HepG2 (cell line): ENCODE measurements at regions not wholly inside any gene's neighbourhood (a gene's known extent, or its start where the extent isn't known, plus 50 kb on each side); places are given as distances from the start of the nearest gene placed in this dataset.

Experiments
- ATAC-seq: fragments of 200-7000 bp; cut with Tn5 transposase; 3 replicates; pipeline ENCODE4 v1.9.1; 2020; ENCODE audit warnings: mild to moderate bottlenecking, moderate library complexity
- BruUV-seq: library from RNA; stranded (reverse); fragments of 400-500 nt; replicated peaks from 2 replicates; lab custom pipeline; 2021; lab: Mats Ljungman, UMichigan
- CTCF ChIA-PET: fragments of 300-600 bp; formaldehyde crosslinking; extraction: SDS; loops from one replicate; lab custom pipeline; 2021; ENCODE audit warnings: low total read pairs, inconsistent platforms, low intra/inter-chr PET ratio; lab: Yijun Ruan, JAX
- POLR2A ChIA-PET: fragments of 350-600 bp; sonication (Branson Sonifier 250); formaldehyde crosslinking; loops from one replicate; lab custom pipeline; 2020; ENCODE audit warnings: antibody characterized with exemption, inconsistent platforms; lab: Yijun Ruan, JAX
- DNase-seq: peaks from one replicate; pipeline ENCODE4 v3.0.0-alpha.2; 2015; ENCODE audit warnings: low spot score
- FAIRE-seq: peaks from 3 replicates; lab custom pipeline; 2011; peaks lifted over from hg19 to GRCh38; lab: Jason Lieb, UNC
- H2AFZ ChIP-seq: one replicate; pipeline ENCODE4 v1.6.1; 2011; ENCODE audit warnings: low read length, inconsistent platforms
- H3K27ac ChIP-seq: fragments of 300-600 bp; 3 replicates; pipeline ENCODE4 v1.8.0; 2011; ENCODE audit warnings: mixed run types, mild to moderate bottlenecking, mixed read lengths, low read length, inconsistent platforms; ENCODE audit not compliant: insufficient read depth; ENCODE audit errors: extremely low read length
- H3K27me3 ChIP-seq, 2 experiments: fragments of 200-600 bp in 1 of 2; 2 replicates in 1 of 2; 3 replicates in 1 of 2; pipeline versions ENCODE4 v1.6.0 to v1.8.0; 2011; ENCODE audit warnings: low read length in 2 of 2, mild to moderate bottlenecking in 2 of 2, moderate library complexity in 2 of 2, inconsistent platforms in 1 of 2; ENCODE audit not compliant: insufficient read depth in 2 of 2, control insufficient read depth in 1 of 2
- H3K36me3 ChIP-seq, 2 experiments: fragments of 200-600 bp in 1 of 2; replicated peaks in 1 of 2; 2 replicates in 1 of 2; 3 replicates in 1 of 2; pipeline versions ENCODE4 v1.5.1 to v1.8.0; 2011; ENCODE audit warnings: low read length in 2 of 2, inconsistent platforms in 1 of 2; ENCODE audit not compliant: insufficient read depth in 2 of 2, control insufficient read depth in 1 of 2
- H3K4me1 ChIP-seq: 2 replicates; pipeline ENCODE4 v1.5.1; 2012; ENCODE audit warnings: low read length, inconsistent platforms; ENCODE audit not compliant: insufficient read depth
- H3K4me2 ChIP-seq: 2 replicates; pipeline ENCODE4 v1.6.0; 2011; ENCODE audit warnings: low read depth, low read length, inconsistent platforms
- H3K4me3 ChIP-seq, 3 experiments: fragments of 200-600 bp in 1 of 3; sonication (generic), shearing (Covaris generic) in 1 of 3; replicated peaks in 1 of 3; 2 replicates each; pipeline ENCODE4 v1.5.1; 2011 to 2016; ENCODE audit warnings: low read length in 3 of 3, inconsistent platforms in 2 of 3, low read depth in 2 of 3, mild to moderate bottlenecking in 2 of 3, control low read depth in 1 of 3, mixed read lengths in 1 of 3; ENCODE audit not compliant: insufficient read depth in 1 of 3
- H3K79me2 ChIP-seq: one replicate; pipeline ENCODE4 v1.6.1; 2011; ENCODE audit warnings: low read length, inconsistent platforms; ENCODE audit not compliant: insufficient read depth
- H3K9ac ChIP-seq: 2 replicates; pipeline ENCODE4 v1.6.0; 2011; ENCODE audit warnings: mild to moderate bottlenecking, low read depth, low read length, inconsistent platforms; ENCODE audit not compliant: insufficient read depth
- H3K9me3 ChIP-seq: 2 replicates; pipeline ENCODE4 v1.5.1; 2012; ENCODE audit warnings: mild to moderate bottlenecking, low read length
- H4K20me1 ChIP-seq: 2 replicates; pipeline ENCODE4 v1.6.0; 2011; ENCODE audit warnings: inconsistent platforms, mild to moderate bottlenecking, low read length, moderate library complexity; ENCODE audit not compliant: insufficient read depth
- BRCA1 ChIP-seq: sonication (generic); formaldehyde crosslinking; IDR thresholded peaks from 2 replicates; pipeline ENCODE4 v1.4.0; 2020; ENCODE audit warnings: missing genetic modification reagents
- FOSL2 ChIP-seq: sonication (generic); formaldehyde crosslinking; IDR thresholded peaks from 2 replicates; pipeline ENCODE4 v1.4.0; 2020; ENCODE audit warnings: missing genetic modification reagents
- GPN1 ChIP-seq: sonication (generic); formaldehyde crosslinking; IDR thresholded peaks from 2 replicates; pipeline ENCODE4 v1.5.1; 2020; ENCODE audit warnings: missing genetic modification reagents, borderline replicate concordance
- HNF1B ChIP-seq: sonication (generic); formaldehyde crosslinking; IDR thresholded peaks from 2 replicates; pipeline ENCODE4 v1.5.1; 2020; ENCODE audit warnings: mild to moderate bottlenecking, moderate library complexity, missing genetic modification reagents
- IRF2 ChIP-seq: IDR thresholded peaks from 2 replicates; pipeline ENCODE4 v1.6.1; 2018; ENCODE audit warnings: missing genetic modification reagents, missing compliant biosample characterization
- KDM3A ChIP-seq: IDR thresholded peaks from 2 replicates; pipeline ENCODE4 v1.6.1; 2018; ENCODE audit warnings: low read depth, missing compliant biosample characterization
- MNT ChIP-seq: fragments of 450-650 bp; IDR thresholded peaks from 2 replicates; pipeline ENCODE4 v1.6.1; 2016
- NFYC ChIP-seq: IDR thresholded peaks from 2 replicates; pipeline ENCODE4 v1.6.1; 2016; ENCODE audit warnings: missing genetic modification reagents, missing compliant biosample characterization
- TCF12 ChIP-seq, 2 experiments: fragments of 450-650 bp in 1 of 2; sonication (generic) in 1 of 2; formaldehyde crosslinking in 1 of 2; IDR thresholded peaks; 2 replicates each; pipeline versions ENCODE4 v1.6.1 to v1.8.0; 2017 to 2022; ENCODE audit warnings: antibody characterized with exemption in 1 of 2, mild to moderate bottlenecking in 1 of 2, missing genetic modification reagents in 1 of 2, moderate library complexity in 1 of 2
- TFAP4 ChIP-seq: sonication (generic); IDR thresholded peaks from 2 replicates; pipeline ENCODE4 v1.6.1; 2016; ENCODE audit warnings: low read depth, borderline replicate concordance
- TRIM24 ChIP-seq: sonication (generic); formaldehyde crosslinking; IDR thresholded peaks from 2 replicates; pipeline ENCODE4 v1.8.0; 2022; ENCODE audit warnings: mild to moderate bottlenecking, missing genetic modification reagents
- ZBTB37 ChIP-seq: sonication (generic); formaldehyde crosslinking; IDR thresholded peaks from 2 replicates; pipeline ENCODE4 v1.4.0; 2020; ENCODE audit warnings: mild to moderate bottlenecking, missing genetic modification reagents
- ZNF10 ChIP-seq: sonication (generic); formaldehyde crosslinking; IDR thresholded peaks from 2 replicates; pipeline ENCODE4 v1.4.0; 2020; ENCODE audit warnings: mild to moderate bottlenecking, low read depth, missing genetic modification reagents, borderline replicate concordance
- ZNF160 ChIP-seq: sonication (generic); formaldehyde crosslinking; IDR thresholded peaks from 2 replicates; pipeline ENCODE4 v1.8.0; 2022; ENCODE audit warnings: mild to moderate bottlenecking, inconsistent platforms, missing genetic modification reagents
- ZNF775 ChIP-seq: sonication (generic); formaldehyde crosslinking; IDR thresholded peaks from 2 replicates; pipeline ENCODE4 v1.4.0; 2020; ENCODE audit warnings: missing genetic modification reagents, mild to moderate bottlenecking, moderate library complexity, borderline replicate concordance
- ZNF792 ChIP-seq: IDR thresholded peaks from 2 replicates; pipeline ENCODE4 v1.6.1; 2016
- WGBS: methylation state at CpG from one replicate; pipeline ENCODE4 v1.1.6; 2017; ENCODE audit warnings: low lambda C conversion rate; 5-methylcytosine and 5-hydroxymethylcytosine counted together
- in situ Hi-C: cut with HindIII; loops from 2 replicates; pipeline ENCODE4 v1.10.0; 2017; ENCODE audit warnings: low pct_unique_long_range_greater_than_20kb; ENCODE audit not compliant: extremely low pct_ligation_motif_present
- intact Hi-C: fragments of 100-400 bp; cut with micrococcal nuclease; formaldehyde crosslinking; loops from one replicate; pipeline ENCODE4 v1.10.0; 2022; ENCODE audit not compliant: unreplicated experiment

GRCh38 chr18:55085557-55086285, 126.5 kb upstream of the CCDC68 start (continued):
- TF ChIP-seq HNF1B (CRISPR knock-in tag) (no peak), IRF2 (CRISPR knock-in tag) (no peak), KDM3A (CRISPR knock-in tag) (no peak), ZNF792 (no peak), FOSL2 (CRISPR knock-in tag) (no peak), NFYC (CRISPR knock-in tag) (no peak), GPN1 (CRISPR knock-in tag) (no peak), ZNF160 (CRISPR knock-in tag) (no peak)
- TF ChIP-seq, all 625 proteins: peak for 0

GRCh38 chr18:55084550-55084949, 125.3 kb upstream of the CCDC68 start:
- FAIRE-seq: no peak
- H3K9ac ChIP-seq: no peak overlapping the region
- TF ChIP-seq ZNF775: no peak
- TF ChIP-seq TRIM24 (CRISPR knock-in tag): no peak
- no peak for TF ChIP-seq MNT
- no peak for TF ChIP-seq ZNF10 (CRISPR knock-in tag)
- TF ChIP-seq TCF12 (IDR thresholded peaks at IDR 0.05): no peak
- TF ChIP-seq TCF12 (CRISPR knock-in tag; IDR thresholded peaks at IDR 0.05): no peak
- no peak for TF ChIP-seq TFAP4
- TF ChIP-seq BRCA1 (CRISPR knock-in tag): no peak
- TF ChIP-seq ZBTB37 (CRISPR knock-in tag): no peak

More at GRCh38 chr18:55084550-55084949, 125.3 kb upstream of the CCDC68 start:
- Histone ChIP-seq H3K4me3 (no peak overlapping the region), H3K27ac (no peak overlapping the region), H3K4me2 (no peak overlapping the region), H3K27me3 (no peaks in the 10 kb centered on the region), H3K79me2 (no peaks in the 10 kb centered on the region), H3K4me1 (no peaks in the 10 kb centered on the region), H4K20me1 (no peaks in the 10 kb centered on the region), H2AFZ (no peak overlapping the region), H3K36me3 (no peaks in the 10 kb centered on the region), H3K9me3 (no peaks in the 10 kb centered on the region)
- intact Hi-C loops (no loop called here), in situ Hi-C loops (no loop called here)
- ATAC-seq (no peak), DNase-seq (no peak)
- WGBS: 0% methylated on average over 1 of the region's 1 CpG
- ChIA-PET CTCF (no interaction called here), POLR2A (no interaction called here)
- no TSS peak for BruUV-seq
